ENCODE measurements at regions not wholly inside any gene's neighbourhood (a gene's known extent, or its start where the extent isn't known, plus 50 kb on each side); places are given as distances from the start of the nearest gene placed in this dataset.

DNA sequence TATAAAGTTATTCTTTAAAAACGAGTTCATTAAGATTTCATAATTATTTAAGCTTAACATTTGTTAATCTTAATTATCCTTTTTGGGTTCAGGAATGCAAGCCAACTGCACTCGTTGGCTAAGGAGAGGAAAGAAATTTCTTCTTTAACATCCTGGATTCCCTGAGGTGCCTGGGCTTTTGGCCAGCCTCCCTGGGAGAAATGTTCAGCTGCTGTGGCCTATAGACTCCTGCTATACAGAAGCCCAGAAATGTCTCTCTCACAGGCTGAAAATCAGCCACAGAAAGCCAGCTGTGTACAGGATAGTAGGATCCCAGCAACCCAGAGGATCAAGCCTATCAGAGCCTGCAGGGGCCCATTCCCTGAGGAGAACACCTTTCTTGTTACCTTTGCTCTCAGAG is 430.3 kb downstream of the XIRP2 start:
- no peak overlapping the region for H3K9ac ChIP-seq (ENCODE audit: low read length)
- H3K4me3 ChIP-seq (ENCODE audit: low read length): no peak overlapping the region
- TF ChIP-seq, protein P1, sequence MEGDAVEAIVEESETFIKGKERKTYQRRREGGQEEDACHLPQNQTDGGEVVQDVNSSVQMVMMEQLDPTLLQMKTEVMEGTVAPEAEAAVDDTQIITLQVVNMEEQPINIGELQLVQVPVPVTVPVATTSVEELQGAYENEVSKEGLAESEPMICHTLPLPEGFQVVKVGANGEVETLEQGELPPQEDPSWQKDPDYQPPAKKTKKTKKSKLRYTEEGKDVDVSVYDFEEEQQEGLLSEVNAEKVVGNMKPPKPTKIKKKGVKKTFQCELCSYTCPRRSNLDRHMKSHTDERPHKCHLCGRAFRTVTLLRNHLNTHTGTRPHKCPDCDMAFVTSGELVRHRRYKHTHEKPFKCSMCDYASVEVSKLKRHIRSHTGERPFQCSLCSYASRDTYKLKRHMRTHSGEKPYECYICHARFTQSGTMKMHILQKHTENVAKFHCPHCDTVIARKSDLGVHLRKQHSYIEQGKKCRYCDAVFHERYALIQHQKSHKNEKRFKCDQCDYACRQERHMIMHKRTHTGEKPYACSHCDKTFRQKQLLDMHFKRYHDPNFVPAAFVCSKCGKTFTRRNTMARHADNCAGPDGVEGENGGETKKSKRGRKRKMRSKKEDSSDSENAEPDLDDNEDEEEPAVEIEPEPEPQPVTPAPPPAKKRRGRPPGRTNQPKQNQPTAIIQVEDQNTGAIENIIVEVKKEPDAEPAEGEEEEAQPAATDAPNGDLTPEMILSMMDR (IDR thresholded peaks at IDR 0.05; ENCODE audit: low read depth, low read length): no peak
- no peak for TF ChIP-seq EZH2phosphoT487 (IDR thresholded peaks at IDR 0.05; ENCODE audit: low read depth)
- H3K4me2 ChIP-seq (ENCODE audit: low read length): no peak overlapping the region
- H3K4me1 ChIP-seq (ENCODE audit: low read length): no peaks in the 10 kb centered on the region
- no peaks in the 10 kb centered on the region for H3K36me3 ChIP-seq (replicated peaks; ENCODE audit: low read depth, low read length)
- no peaks in the 10 kb centered on the region for H4K20me1 ChIP-seq (ENCODE audit: insufficient read depth, low read length)
- H3K27me3 ChIP-seq (ENCODE audit: low read depth, low read length): no peaks in the 10 kb centered on the region
- no peak overlapping the region for H3K27ac ChIP-seq (ENCODE audit: low read length)
- no peaks in the 10 kb centered on the region; the same call in 1 of the 2 replicates for H3K9me3 ChIP-seq (ENCODE audit: insufficient read depth, low read length)
- H2AFZ ChIP-seq (ENCODE audit: low read depth, low read length): no peak overlapping the region
- no peaks in the 10 kb centered on the region for H3K79me2 ChIP-seq (ENCODE audit: low read length)

DNA sequence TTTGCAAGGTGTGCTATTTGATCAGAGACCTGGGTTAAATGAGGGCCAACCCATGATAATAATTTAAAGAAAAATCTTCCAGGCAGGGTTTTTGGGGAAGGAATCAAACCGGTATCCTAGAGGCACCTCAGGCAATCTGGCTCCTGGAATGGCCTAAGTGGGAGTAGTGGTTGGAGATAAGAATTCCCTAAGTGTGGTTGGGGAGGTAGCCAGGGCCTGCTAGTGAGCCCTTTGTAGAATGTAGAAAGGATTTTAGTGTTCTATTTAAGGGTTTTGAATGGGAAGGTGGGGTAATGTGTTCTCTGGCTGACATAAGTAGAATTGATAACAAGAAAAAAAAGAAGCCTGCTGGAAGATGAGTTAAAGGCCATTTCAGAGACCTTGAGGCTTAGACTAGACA is 422.2 kb downstream of the XIRP2 start:
- no peaks in the 10 kb centered on the region for H3K4me1 ChIP-seq (ENCODE audit: low read length)
- no peak overlapping the region for H3K27ac ChIP-seq (ENCODE audit: low read length)
- H3K9ac ChIP-seq (ENCODE audit: low read length): no peak overlapping the region
- H2AFZ ChIP-seq (ENCODE audit: low read depth, low read length): no peak overlapping the region
- no peak for TF ChIP-seq EZH2phosphoT487 (IDR thresholded peaks at IDR 0.05; ENCODE audit: low read depth)
- TF ChIP-seq, protein P1 (IDR thresholded peaks at IDR 0.05; ENCODE audit: low read depth, low read length): no peak
- H3K36me3 ChIP-seq (replicated peaks; ENCODE audit: low read depth, low read length): no peaks in the 10 kb centered on the region
- H3K9me3 ChIP-seq (ENCODE audit: insufficient read depth, low read length): no peaks in the 10 kb centered on the region
- no peak overlapping the region for H3K4me3 ChIP-seq (ENCODE audit: low read length)
- no peaks in the 10 kb centered on the region for H3K79me2 ChIP-seq (ENCODE audit: low read length)
- H4K20me1 ChIP-seq (ENCODE audit: insufficient read depth, low read length): no peaks in the 10 kb centered on the region
- H3K27me3 ChIP-seq (ENCODE audit: low read depth, low read length): no peaks in the 10 kb centered on the region
- no peak overlapping the region for H3K4me2 ChIP-seq (ENCODE audit: low read length)

All from OCI-LY3 (cell line).